ENCODE measurements at regions not wholly inside any gene's neighbourhood (a gene's known extent, or its start where the extent isn't known, plus 50 kb on each side); places are given as distances from the start of the nearest gene placed in this dataset.
A peak's percentile ranks its signal among the peaks of the same experiment; 100 is the strongest.
"Not testable (repeated sequence)": the region's sequence is repeated elsewhere in the genome, so short reads cannot be mapped to it uniquely, and the experiment has no call there.

DNA sequence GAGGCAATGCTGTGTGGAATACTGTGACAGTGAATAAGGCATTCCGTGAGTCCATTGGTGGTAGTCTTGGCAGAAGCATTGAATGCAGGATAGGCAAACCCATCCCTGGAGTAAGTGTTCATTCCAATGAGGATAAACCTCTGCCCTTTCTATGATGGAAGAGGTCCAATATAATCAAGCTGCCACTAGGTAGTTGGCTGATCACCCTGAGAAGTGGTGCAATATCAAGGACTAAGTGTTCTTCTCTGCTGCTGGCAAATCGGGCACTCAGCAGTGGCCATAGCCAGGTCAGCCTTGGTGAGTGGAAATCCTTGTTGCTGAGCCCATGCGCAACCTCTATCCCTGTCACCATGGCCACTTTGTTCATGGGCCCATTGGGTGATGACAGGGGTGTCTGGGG, 70.1 kb downstream of the FBXO4 start:
- DNase-seq, result no peak

DNA sequence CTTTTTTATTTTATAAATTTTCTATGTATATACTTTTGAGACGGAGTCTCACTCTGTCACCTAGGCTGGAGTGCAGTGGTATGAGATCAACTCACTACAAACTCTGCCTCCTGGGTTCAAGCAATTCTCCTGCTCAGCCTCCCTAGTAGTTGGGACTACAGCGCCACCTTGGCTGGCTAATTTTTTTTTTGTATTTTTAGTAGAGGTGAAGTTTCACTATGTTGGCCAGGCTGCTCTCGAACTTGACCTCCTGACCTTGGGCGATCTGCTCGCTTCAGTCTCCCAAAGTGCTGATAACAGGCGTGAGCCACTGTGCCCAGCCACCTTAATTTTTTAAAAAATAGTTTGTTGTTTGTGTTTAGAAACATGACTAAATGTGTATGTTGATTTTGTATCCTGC, 76.6 kb downstream of the FBXO4 start:
- no peak for DNase-seq

DNA sequence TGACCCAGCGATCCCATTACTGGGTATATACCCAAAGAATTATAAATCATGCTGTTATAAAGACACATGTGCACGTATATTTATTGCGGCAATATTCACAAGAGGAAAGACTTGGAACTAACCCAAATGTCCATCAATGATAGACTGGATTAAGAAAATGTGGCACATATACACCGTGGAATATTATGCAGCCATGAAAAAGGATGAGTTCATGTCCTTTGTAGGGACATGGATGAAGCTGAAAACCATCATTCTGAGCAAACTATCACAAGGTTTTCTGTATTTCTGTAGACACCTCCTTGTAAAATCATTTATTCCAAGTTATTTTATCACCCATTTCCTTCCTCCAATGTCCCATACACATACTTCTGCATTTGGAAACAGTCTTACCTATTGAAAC, 78.8 kb downstream of the FBXO4 start:
- DNase-seq, result not testable (repeated sequence)

DNA sequence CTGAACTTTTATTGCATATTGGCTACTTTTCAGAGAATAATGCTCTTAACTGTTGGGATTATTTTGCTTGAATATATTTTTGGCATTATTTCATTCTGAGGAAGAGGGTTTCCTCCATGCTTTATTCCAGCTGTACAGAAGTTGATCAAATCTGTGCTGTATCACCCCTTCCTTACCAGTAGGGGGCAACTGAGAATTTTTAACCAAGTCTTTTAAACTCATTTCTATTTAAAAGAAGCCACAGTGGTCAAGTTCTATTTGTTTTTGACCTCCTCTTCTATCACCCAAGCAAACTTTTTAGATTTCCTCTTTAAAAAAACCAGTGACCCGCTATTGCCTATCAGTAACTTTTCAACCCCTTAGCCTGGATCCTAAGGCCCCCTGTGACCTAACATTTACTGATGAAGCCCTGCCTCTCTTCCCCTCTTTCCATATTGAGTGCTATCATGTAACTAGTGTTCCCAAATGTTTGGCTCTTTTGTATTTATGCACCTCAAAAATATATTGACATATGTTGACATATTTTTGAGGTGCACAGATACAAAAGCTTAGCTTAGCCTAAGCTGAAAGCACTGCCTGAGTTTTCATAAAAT, 80.6 kb downstream of the FBXO4 start:
- peak; percentile 10 for DNase-seq

DNA sequence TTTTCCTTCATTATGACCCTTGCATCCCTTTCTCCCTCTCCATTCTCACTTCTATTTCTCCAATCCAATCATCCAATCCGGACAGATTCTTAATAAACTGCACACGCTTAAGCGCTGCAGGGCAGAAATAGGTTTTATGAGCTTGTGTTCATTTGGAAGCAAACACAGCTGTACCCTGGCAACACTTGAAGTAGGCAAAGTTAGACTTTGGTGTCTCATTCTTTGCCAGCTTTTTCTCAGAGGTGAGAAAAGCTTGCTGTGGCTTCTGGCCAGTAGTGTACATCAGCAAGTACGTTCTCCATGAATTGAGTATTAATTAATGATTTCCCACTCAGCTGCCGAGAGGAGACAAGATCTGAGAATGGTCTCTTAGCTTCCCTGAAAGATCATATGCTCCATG, 88.5 kb downstream of the FBXO4 start:
- DNase-seq, result no peak

DNA sequence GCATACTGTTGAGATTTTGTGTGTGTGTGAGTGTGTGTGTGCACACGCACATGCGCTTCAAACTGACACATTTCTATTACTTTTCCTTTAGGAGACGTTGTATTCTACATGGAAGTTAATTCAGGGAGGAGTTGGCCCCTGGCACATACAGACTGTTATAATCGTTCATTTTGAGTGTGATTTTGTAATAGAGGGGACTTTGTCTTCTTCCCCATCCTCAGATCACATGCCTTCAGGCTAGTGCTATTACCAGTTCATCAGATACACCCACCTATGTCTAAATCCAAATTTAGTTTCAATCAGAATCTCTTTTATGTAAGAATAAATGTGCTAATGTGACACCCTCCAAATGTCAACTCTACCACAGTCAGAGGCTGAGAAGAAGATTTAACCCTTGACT, 90.2 kb downstream of the FBXO4 start:
- no peak for DNase-seq

DNA sequence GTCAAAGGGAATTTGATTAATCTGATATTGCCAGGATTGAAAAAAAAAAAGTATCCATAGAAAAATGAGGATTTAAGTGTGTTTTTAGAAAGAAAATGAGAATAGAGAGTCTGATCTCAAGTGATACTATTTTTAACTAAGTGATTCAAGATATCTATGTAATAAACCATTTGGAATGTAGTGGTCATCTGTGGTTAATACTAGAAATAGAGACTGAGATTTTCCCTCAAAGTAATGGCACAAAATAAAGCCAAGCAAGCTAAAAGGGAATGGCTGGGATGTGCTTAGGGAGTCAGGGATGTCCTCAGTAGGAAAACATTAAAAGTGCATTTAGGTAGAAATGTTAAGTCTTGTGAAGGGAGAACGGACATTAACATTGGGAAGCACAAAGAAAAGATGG, 90.6 kb downstream of the FBXO4 start:
- DNase-seq, result no peak

DNA sequence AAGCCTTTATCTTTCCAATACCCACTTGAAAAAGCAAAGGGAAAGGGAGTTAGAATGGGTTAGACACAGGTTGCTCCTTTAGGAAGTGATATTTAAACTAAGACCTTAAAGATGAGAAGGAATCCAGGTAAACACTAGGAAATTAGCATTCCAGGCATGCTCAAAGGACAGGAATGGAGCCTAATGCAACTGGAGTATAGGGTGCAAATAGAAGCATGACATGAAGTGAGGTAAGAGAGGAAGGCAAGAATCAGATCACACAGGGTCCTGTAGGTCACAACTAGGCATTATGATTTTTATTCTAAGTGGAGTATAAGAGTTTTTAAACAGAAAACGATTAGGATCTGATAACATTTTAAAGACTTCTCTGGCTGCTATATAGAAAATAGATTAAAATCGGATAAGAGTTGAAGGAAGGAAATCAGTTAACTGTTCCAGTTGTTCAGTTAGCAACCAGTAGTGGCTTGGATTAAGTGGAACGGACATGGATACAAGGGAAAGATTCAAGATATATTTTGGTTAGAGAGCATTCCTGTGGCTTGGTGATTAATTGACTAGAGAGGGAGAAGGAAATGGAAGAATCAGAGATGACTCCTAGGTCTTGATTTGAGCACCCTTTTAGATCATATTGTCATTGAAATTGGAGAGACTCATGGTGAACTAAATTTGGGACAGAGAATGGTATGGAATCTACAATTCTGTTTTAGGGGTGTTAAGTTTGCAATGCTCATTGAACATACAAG, 95.9 kb downstream of the FBXO4 start:
- no peak for DNase-seq

DNA sequence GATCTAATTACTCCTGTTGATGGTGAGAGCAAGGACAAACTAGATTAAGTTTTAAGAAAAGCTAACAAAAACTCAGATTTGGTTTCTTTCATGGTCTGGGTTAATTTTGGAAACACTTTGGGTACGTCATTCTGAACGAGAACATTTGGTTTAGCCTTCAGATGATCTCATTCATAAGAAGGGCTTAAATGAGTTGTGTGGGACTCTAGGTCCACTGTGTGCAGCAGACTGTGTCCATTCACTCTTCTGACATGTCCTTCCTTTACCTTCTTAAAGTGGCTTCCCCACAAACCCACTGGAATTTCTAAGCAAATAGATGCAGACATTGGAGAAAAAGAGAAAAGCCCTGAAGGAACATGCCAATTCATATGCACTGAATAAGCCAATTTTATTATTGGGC, 96.8 kb downstream of the FBXO4 start:
- no peak for DNase-seq

DNA sequence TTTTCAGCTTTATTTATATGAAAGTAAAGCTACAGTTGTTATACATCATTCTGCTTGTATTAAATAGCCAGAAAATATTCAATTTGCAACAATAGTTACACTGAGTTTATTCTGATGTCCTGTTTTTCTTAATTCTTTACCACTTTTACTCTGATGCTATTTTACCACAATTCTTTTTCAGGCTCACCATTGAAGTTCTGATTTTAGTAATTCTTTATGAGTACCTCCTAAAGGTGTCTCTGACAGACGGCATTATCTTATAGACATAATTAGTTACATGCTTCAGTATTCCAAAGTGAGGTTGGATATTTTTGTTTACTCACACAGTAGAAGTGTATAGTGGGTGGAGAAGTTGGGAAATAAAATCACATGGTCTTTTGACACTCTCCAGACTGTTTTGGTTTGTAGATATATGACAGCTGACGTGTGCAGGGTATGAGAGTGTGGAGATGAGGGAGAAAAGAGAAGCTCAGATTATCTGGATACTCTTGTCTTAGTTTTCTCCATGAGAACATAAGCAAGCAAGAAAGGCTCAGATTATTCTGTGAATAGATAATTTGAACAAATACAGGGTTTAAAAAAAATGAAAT, 97.4 kb downstream of the FBXO4 start:
- DNase-seq, result no peak

DNA sequence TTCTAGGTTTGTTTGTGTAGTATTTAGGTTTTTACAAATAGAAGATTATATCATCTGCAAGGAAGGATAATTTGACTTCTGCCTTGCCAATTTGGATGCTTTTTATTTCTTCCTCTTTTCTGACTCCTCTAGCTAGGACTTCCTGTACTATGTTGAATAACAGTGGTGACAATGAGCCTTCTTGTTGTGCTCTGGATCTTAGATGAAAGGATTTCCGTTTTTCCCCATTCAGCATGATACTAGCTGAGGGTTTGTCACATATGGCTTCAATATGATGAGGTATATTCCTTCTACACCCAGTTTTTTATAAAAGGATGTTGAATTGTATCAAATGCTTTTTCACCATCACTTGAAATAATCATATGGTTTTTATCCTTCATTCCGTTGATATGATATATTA, 101.4 kb downstream of the FBXO4 start:
- no peak for DNase-seq

DNA sequence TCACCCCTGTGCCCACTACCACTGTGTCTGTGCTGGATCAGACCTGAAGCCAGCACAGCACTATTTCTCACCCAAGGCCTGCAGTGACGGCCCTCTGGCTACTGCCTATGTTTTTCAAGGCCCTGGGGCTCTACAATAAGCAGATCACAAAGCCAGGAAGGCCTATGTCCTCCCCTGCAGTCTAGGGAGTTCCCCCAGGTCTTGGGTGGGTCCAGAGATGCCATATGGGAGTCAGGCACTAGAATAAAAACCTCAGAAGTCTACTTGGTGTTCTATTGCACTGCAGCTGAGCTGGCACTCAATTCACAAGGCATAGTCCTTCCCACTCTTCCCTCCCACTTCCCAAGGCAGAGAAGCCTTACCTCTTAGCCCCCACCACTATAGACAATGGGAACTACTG, 107.1 kb downstream of the FBXO4 start:
- no peak for DNase-seq

DNA sequence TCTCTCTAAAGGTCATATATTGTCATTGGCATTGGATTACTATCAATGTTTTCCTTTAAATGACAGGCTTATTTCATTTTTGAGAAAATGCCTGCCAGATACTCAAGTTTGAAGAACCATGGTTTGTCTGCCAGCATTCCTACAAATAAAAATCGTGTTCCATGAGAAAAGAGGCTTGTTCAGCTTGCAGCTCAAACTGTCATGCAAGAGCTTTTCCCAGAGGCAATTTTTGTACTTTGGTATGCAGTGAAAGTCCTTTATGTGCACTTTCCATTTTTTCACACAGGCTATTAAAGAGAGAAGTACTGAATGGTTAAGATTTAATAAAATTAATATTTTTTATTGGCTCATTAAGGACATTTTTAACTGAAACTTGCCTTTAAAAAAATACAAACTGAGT, 110.4 kb downstream of the FBXO4 start:
- DNase-seq, result no peak

DNA sequence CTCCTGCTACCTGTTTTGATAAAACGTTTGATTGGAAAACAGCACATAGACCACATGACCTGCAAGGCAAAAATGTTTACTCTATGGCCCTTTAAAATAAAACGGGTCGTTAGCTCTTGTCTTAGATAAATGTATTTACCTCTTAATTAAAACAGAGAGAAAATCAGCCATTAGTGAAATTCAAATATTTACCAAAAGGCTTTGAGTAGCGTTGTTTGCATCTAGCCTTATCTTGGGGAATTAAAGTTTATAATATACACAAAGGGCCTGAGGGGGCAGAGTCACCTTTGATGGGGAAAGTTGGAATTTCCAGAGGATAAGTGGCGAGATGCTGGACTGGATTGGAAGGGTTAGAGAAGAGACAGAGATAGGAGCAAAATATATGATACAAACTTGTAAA, 111.3 kb downstream of the FBXO4 start:
- DNase-seq, result no peak

DNA sequence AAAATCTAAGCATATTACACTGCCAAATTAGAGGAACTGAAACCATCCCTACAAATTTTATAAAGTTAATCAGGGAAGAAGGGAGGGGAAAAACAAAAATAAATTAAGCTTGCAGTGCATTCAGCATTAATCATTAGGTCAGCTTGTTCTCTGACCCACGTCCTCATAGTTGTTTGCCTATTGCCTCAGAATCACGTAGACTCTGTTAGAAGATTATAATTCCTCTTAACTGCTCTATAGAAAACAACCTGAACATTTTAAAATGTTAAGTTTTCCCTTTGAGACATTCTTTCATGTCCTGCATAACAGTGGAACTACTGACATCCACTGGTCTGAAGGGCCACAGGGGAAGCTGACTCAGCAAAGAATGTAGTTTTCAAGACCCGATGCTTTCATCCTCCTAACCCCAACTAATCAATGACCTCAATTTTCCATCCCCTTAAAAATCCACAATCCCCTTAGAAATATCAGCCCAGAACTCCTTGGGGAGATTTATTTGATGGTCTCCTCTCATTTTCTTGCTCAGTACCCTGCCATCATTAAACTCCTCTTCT, 112.4 kb downstream of the FBXO4 start:
- no peak for DNase-seq

DNA sequence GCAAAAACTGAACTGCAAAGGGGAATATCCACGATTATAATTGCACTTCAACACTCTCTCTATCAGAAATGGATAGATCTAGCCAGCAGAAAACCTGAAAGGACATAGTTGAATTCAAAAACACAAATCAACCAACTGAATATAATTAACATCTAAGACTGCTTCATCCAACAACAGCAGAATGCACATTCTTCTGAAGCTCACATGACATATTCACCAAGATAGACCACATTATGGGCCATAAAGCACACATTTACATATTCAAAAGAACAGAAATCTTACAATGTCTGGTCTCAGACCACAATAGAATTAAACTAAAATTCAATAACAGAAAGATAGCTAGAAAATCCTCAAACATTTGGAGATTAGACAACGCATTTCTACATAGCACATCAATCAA, 118.3 kb downstream of the FBXO4 start:
- DNase-seq, result no peak

DNA sequence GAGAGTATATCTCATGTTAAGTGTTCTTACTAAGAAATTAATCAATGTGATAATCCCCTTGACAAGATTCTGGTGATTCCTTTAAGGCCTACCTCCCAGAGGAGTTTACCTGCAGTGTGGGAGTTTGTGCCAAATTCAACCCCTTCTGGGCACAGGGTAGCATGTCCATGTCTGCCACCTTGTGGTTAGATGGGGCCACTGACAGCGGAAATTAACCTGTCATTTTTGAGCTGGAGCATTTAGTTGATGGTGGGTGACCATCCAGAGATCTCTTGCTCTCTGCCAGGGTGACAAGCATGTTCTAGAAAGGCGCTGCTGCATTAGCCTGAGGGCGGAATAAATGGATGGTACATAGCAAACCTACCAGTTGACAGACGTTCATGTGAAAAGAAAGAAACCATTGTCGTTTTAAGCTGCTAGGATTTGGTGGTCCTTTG, 132.2 kb downstream of the FBXO4 start:
- peak; percentile 57 for DNase-seq

DNA sequence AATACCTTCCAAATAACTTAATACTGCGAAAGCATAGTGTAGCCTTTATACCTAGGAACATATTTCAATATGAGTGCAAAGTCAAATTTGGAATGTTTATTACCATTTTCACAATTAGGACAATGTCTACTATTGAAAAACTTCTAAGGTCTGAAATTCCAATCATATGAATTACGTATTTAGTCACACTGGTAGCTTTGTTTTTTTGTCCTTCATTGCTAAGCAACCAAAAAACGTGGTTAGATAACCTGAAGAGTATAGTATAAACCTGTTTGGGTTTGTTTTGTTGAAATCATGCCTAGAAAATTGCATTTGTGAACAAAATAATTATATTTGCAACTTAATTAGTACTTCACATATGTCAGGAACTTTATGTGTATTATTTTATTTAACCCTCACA, 134.2 kb downstream of the FBXO4 start:
- DNase-seq, result no peak

DNA sequence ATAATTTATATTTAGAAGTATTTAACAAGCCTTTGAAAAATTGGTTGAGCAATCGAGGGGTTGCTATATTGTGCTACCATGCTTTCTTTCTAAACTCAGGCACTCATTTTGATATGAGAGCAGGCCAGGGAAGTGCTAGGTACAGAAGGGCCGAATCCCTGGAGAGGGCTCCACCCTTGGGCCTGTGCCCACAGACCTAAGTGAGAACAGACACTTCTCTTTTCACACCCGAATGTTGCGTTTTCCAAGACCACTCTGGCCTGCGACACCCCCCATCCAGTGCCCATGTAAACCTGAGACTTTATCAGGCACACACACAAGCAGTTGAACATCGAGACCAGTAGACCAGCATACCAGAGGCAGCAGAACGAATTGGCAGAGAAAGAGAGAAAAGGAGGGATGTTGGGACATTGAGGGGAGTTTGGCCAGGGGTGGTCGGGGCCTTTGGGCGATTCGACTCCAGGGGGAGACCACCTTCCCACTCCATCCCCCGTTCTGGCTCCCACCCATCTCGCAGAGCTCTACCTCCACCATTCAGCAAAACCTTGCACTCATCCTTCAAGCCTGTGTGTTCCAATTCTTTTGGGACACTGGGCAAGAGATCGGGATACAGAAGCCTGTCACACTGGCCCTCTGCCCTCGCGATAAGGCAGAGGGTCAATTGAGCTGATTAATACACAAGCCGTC, 134.8 kb downstream of the FBXO4 start:
- no peak for DNase-seq

DNA sequence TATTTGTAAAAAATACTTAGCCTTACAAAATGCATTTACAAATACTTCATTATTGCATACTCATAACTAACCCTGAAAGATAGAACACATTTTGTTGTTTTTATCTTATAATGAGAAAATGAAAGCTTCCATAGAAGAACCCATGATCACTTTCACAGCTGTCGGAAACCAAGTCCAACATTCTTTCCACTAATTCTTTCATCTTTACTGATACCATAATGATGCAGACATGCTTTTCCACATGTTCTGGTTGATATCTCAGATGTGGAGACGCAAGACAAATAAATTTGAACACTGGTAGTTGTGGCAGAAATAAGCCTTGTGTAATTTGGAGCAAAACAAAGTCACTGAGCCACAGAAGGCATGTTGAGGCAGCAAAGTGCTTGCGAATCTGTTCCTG, 136.0 kb downstream of the FBXO4 start:
- no peak for DNase-seq

DNA sequence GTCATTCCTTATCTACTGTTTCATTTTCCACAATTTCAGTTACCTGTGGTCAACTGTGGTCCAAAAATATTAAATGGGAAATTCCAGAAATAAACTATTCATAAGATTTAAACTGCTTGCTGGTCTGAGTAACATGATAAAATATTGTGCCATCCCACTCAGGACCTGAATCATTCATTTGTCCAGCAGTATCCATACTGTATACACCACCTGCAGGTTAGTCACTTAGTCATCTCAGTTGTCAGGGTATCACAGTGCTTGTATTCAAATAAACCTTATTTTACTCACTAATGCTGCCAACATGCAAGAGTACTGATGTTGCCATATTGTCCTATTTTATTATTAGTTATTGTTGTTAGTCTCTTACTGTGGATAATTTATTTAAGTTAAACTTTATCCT, 139.7 kb downstream of the FBXO4 start:
- no peak for DNase-seq

DNA sequence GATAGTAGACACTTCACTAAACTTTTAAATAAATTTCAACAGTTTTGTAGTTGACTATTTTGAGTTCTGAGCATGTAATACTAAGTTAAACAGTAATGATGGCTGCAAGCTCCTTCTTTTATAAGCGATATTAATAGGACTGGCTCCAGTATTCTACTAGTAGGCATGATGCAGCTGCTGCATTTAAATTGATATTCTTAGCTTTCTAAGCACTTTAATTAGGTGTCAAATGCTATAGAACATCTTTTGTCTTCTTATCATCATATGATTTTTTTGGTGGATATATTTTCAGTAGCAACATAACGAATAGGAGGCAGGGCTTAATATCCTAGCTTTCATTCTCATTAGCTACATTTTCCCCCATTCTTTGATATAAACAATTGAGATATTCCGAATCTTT, 141.1 kb downstream of the FBXO4 start:
- DNase-seq, result no peak

DNA sequence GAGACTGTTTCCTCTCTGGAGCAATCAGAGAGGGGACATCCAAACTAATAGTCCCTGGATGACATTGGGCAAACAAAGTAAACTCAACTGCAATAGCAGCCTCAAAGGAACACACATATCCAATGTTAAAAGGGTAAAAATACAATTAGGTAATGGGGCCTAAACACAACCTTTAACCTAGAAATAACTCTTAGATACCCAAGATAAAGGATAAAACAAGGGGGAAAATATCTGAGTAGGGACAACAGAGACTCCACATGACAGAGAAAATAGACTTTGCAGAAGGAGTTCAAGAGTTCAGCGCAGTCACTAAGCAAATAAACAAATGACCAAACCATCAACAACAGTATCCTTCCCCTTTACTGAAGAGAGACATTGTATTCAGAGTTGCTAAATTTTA, 149.3 kb downstream of the FBXO4 start:
- DNase-seq, result no peak

DNA sequence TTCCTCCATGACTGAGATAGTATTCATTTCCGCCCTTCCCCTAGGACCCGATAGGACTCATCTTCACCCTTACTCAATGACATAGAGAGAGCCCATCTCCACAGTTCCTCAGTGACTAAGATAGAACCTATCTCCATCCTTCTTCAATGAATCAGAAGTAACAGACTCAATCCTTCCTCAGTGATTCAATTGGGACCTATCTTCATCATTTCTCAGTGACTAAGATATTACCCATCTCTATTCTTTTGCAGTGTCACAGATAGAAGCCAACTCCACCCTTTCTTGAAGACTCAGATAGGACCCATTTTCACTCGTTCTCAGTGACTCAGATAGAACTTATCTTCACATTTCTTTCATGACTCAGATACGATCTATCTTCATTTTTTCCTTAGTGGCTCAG, 164.6 kb downstream of the FBXO4 start:
- DNase-seq, result no peak
